ENCODE measurements at regions not wholly inside any gene's neighbourhood (a gene's known extent, or its start where the extent isn't known, plus 50 kb on each side); places are given as distances from the start of the nearest gene placed in this dataset.

GRCh38 chr14:76923431-76924370 is 97.5 kb downstream of the LRRC74A start:
- no peaks in the 10 kb centered on the region for H3K79me2 ChIP-seq (replicated peaks; ENCODE audit: insufficient read depth)
- H4K20me1 ChIP-seq (replicated peaks; ENCODE audit: insufficient read depth): no peaks in the 10 kb centered on the region
- peak overlapping the region; percentile 48 for H3K4me3 ChIP-seq
- Mint-ChIP-seq H3K27me3 (ENCODE audit: insufficient read depth, low read depth, poor library complexity) (peaks cover 35% of the 10 kb centered on the region), H3K36me3 (ENCODE audit: low read depth) (no peaks in the 10 kb centered on the region), H3K9me3 (no peaks in the 10 kb centered on the region), H3K4me3 (peak overlapping the region; percentile 49), H3K27ac (peak overlapping the region; percentile 96), H3K4me1 (peaks cover 79% of the 10 kb centered on the region)
- DNase-seq (ENCODE audit: low spot score) (peak; percentile 71), ATAC-seq (peak; percentile 30)
- no peaks in the 10 kb centered on the region for H3K36me3 ChIP-seq (ENCODE audit: insufficient read depth)
- no peaks in the 10 kb centered on the region for H3K9me2 ChIP-seq (ENCODE audit: insufficient read depth)
- no peaks in the 10 kb centered on the region for H3K27me3 ChIP-seq (ENCODE audit: insufficient read depth)
- peak overlapping the region; percentile 85 for H3K4me2 ChIP-seq
- TF ChIP-seq REST (IDR thresholded peaks at IDR 0.05; ENCODE audit: unreplicated experiment) (no peak), JUNB (IDR thresholded peaks at IDR 0.05; ENCODE audit: unreplicated experiment) (no peak), NANOG (IDR thresholded peaks at IDR 0.05; ENCODE audit: borderline replicate concordance) (no peak), ZNF114 (CRISPR knock-in tag; IDR thresholded peaks at IDR 0.05) (no peak), CTCF (conservative IDR thresholded peaks at IDR 0.05; ENCODE audit: low read depth in 2 of 2) (peak; percentile 3 to 32; a peak in 2 of 4 replicates)
- H3F3A ChIP-seq (replicated peaks; ENCODE audit: low read depth): peaks cover 20% of the 10 kb centered on the region; the same call in 1 of the 2 replicates
- peak overlapping the region; percentile 96 for H3K27ac ChIP-seq (ENCODE audit: low read depth)
- H3K4me1 ChIP-seq (ENCODE audit: insufficient read depth): peaks cover 84% of the 10 kb centered on the region
- peak overlapping the region; percentile 76 for H2AFZ ChIP-seq

GRCh38 chr14:76922584-76922983 is 96.4 kb downstream of the LRRC74A start:
- Mint-ChIP-seq H3K27me3 (ENCODE audit: insufficient read depth, low read depth, poor library complexity) (peaks cover 37% of the 10 kb centered on the region), H3K9me3 (no peaks in the 10 kb centered on the region; the same call in 2 of the 3 replicates), H3K4me1 (peaks cover 81% of the 10 kb centered on the region), H3K4me3 (no peak overlapping the region), H3K27ac (0 out of 2 replicates have a peak overlapping the region, but pooled peaks have one; percentile 5), H3K36me3 (ENCODE audit: low read depth) (no peaks in the 10 kb centered on the region)
- H3K4me2 ChIP-seq: peak overlapping the region; percentile 67
- 0 out of 2 replicates have a peak overlapping the region, but pooled peaks have one; percentile 20 for H3K4me3 ChIP-seq
- ATAC-seq (no peak), DNase-seq (ENCODE audit: low spot score) (peak; percentile 68)
- H3K4me1 ChIP-seq (ENCODE audit: insufficient read depth): peaks cover 84% of the 10 kb centered on the region
- no peaks in the 10 kb centered on the region for H4K20me1 ChIP-seq (replicated peaks; ENCODE audit: insufficient read depth)
- no peaks in the 10 kb centered on the region for H3K9me2 ChIP-seq (ENCODE audit: insufficient read depth)
- peak overlapping the region; percentile 38; the same call in 1 of the 2 replicates for H2AFZ ChIP-seq
- H3K79me2 ChIP-seq (replicated peaks; ENCODE audit: insufficient read depth): no peaks in the 10 kb centered on the region
- H3K27me3 ChIP-seq (ENCODE audit: insufficient read depth): no peaks in the 10 kb centered on the region
- H3K27ac ChIP-seq (ENCODE audit: low read depth): 0 out of 2 replicates have a peak overlapping the region, but pooled peaks have one; percentile 55
- no peaks in the 10 kb centered on the region for H3K36me3 ChIP-seq (ENCODE audit: insufficient read depth)
- peaks cover 28% of the 10 kb centered on the region for H3F3A ChIP-seq (replicated peaks; ENCODE audit: low read depth)
- TF ChIP-seq CTCF (conservative IDR thresholded peaks at IDR 0.05; ENCODE audit: low read depth in 2 of 2) (no peak), NANOG (IDR thresholded peaks at IDR 0.05; ENCODE audit: borderline replicate concordance) (no peak)
